B cell (primary cell): ENCODE measurements at regions not wholly inside any gene's neighbourhood (a gene's known extent, or its start where the extent isn't known, plus 50 kb on each side); places are given as distances from the start of the nearest gene placed in this dataset.

Experiments
- ATAC-seq: fragments of 200-7000 bp; cut with Tn5 transposase; one replicate; pipeline ENCODE4 v1.10.0; 2021; ENCODE audit warnings: low read depth, mild to moderate bottlenecking, moderate number of reproducible peaks, moderate library complexity
- CTCF ChIA-PET: fragments of 350-600 bp; sonication (Branson Sonifier 250); formaldehyde crosslinking; loops from one replicate; lab custom pipeline; 2021; ENCODE audit warnings: antibody characterized with exemption, inconsistent platforms; lab: Charles Lee
- POLR2A ChIA-PET: fragments of 350-600 bp; sonication (Branson Sonifier 250); formaldehyde crosslinking; loops from one replicate; lab custom pipeline; 2021; ENCODE audit warnings: antibody characterized with exemption; lab: Charles Lee
- DNase-seq: peaks from one replicate; pipeline ENCODE4 v3.0.0; 2013
- H2AFZ ChIP-seq: 2 replicates; pipeline ENCODE4 v1.6.1; 2012; ENCODE audit warnings: mild to moderate bottlenecking, low read depth, low read length; ENCODE audit not compliant: insufficient read depth, poor library complexity, severe bottlenecking
- H3K27ac ChIP-seq, 2 donors: 1 replicate in 1 of 2; 2 replicates in 1 of 2; pipeline ENCODE4 v1.5.1; 2012 to 2013; ENCODE audit warnings: low read length in 2 of 2, mild to moderate bottlenecking in 2 of 2, moderate library complexity in 1 of 2
- H3K27me3 ChIP-seq, 4 experiments: fragments of 200-600 bp in 1 of 4; sonication (generic) in 1 of 4; replicated peaks in 1 of 4; 1 replicate in 2 of 4; 2 replicates in 2 of 4; pipeline versions ENCODE4 v1.6.1 to v1.7.0; 2013 to 2016; ENCODE audit warnings: low read length in 3 of 4, mild to moderate bottlenecking in 2 of 4, mixed read lengths in 1 of 4, moderate library complexity in 1 of 4; ENCODE audit not compliant: insufficient read depth in 4 of 4, control insufficient read depth in 3 of 4; ENCODE audit errors: control extremely low read depth in 1 of 4
- H3K36me3 ChIP-seq, 2 experiments: replicated peaks in 1 of 2; 1 replicate in 1 of 2; 2 replicates in 1 of 2; pipeline versions ENCODE4 v1.6.1 to v1.7.1; 2013; ENCODE audit warnings: low read length in 1 of 2; ENCODE audit not compliant: insufficient read depth in 2 of 2, control insufficient read depth in 1 of 2; ENCODE audit errors: control extremely low read depth in 1 of 2, extremely low read depth in 1 of 2
- H3K4me1 ChIP-seq, 2 donors: fragments of 200-600 bp in 1 of 2; sonication (generic) in 1 of 2; 1 replicate in 1 of 2; 2 replicates in 1 of 2; pipeline versions ENCODE4 v1.5.1 to v1.6.1; 2013 to 2017; ENCODE audit warnings: low read length in 2 of 2; ENCODE audit not compliant: control insufficient read depth in 2 of 2, insufficient read depth in 2 of 2
- H3K4me2 ChIP-seq: replicated peaks from 2 replicates; pipeline ENCODE3; 2012; ENCODE audit warnings: mild to moderate bottlenecking, low read depth, low read length; ENCODE audit not compliant: poor library complexity, severe bottlenecking
- H3K4me3 ChIP-seq, 5 experiments: fragments of 200-600 bp in 1 of 5; sonication (generic) in 1 of 5; 1 replicate in 3 of 5; 2 replicates in 2 of 5; pipeline versions ENCODE4 v1.5.1 to v1.7.0; 2011 to 2016; ENCODE audit warnings: low read length in 4 of 5, mild to moderate bottlenecking in 4 of 5, low read depth in 2 of 5, control low read depth in 1 of 5, moderate library complexity in 1 of 5; ENCODE audit not compliant: insufficient read depth in 1 of 5; ENCODE audit errors: control extremely low read depth in 1 of 5, extremely low read depth in 1 of 5
- H3K79me2 ChIP-seq: fragments of 200-600 bp; sonication (generic); one replicate; pipeline ENCODE4 v1.6.0; 2016; ENCODE audit warnings: low read length; ENCODE audit not compliant: control insufficient read depth, insufficient read depth
- H3K9ac ChIP-seq: fragments of 200-600 bp; sonication (generic); 2 replicates; pipeline ENCODE4 v1.6.1; 2017; ENCODE audit warnings: mild to moderate bottlenecking, low read length, moderate library complexity
- H3K9me3 ChIP-seq, 3 donors: one replicate each; pipeline versions ENCODE4 v1.6.1 to v1.7.1; 2013; ENCODE audit warnings: low read length in 2 of 3; ENCODE audit not compliant: control insufficient read depth in 2 of 3, insufficient read depth in 1 of 3; ENCODE audit errors: control extremely low read depth in 1 of 3
- H4K20me1 ChIP-seq: 2 replicates; pipeline ENCODE4 v1.6.0; 2012; ENCODE audit warnings: mild to moderate bottlenecking, low read length; ENCODE audit not compliant: insufficient read depth, control insufficient read depth, poor library complexity, severe bottlenecking
- H3K27ac Mint-ChIP-seq: one replicate; pipeline ENCODE4 v1.8.0; 2021; ENCODE audit warnings: mixed read lengths
- H3K27me3 Mint-ChIP-seq: one replicate; pipeline ENCODE4 v1.8.0; 2021; ENCODE audit warnings: mixed read lengths
- H3K4me1 Mint-ChIP-seq: one replicate; pipeline ENCODE4 v1.8.0; 2021; ENCODE audit warnings: mixed read lengths
- H3K4me3 Mint-ChIP-seq: one replicate; pipeline ENCODE4 v1.8.0; 2021; ENCODE audit warnings: mixed read lengths
- H3K9me3 Mint-ChIP-seq: one replicate; pipeline ENCODE4 v1.8.0; 2022; ENCODE audit warnings: mixed read lengths; ENCODE audit not compliant: insufficient read depth
- EZH2 ChIP-seq: IDR thresholded peaks from 2 replicates; pipeline ENCODE4 v1.6.1; 2012; ENCODE audit warnings: borderline replicate concordance, low read depth, mild to moderate bottlenecking, moderate library complexity, low read length; ENCODE audit not compliant: insufficient read depth, poor library complexity, severe bottlenecking
- WGBS: methylation state at CpG from one replicate; pipeline ENCODE4 v1.1.5; 2013; ENCODE audit warnings: missing lambda C conversion rate; ENCODE audit not compliant: insufficient coverage; 5-methylcytosine and 5-hydroxymethylcytosine counted together
- intact Hi-C: fragments of 100-400 bp; cut with micrococcal nuclease; formaldehyde crosslinking; loops from one replicate; pipeline ENCODE4 v1.10.0; 2022
- TF ChIP-seq, protein P1 (sequence below): fragments of 200-600 bp; IDR thresholded peaks from one replicate; pipeline ENCODE4 v1.8.0; 2022; ENCODE audit warnings: antibody characterized with exemption, mild to moderate bottlenecking

- H3K27me3 Mint-ChIP-seq: peaks cover 15% of the 10 kb centered on the region
- no peak overlapping the region for H3K27ac Mint-ChIP-seq
Observed at GRCh38 chr6:2477250-2477649, 231.8 kb upstream of the GMDS start.

GRCh38 chr6:2476376-2476775, 231.0 kb upstream of the GMDS start:
- peaks cover 15% of the 10 kb centered on the region for H3K27me3 Mint-ChIP-seq
- Histone ChIP-seq H3K9ac (no peak overlapping the region), H3K4me3 (no peak overlapping the region), H3K9me3 (no peaks in the 10 kb centered on the region), H3K36me3 (no peaks in the 10 kb centered on the region), H3K79me2 (no peaks in the 10 kb centered on the region), H4K20me1 (no peaks in the 10 kb centered on the region), H3K4me2 (no peak overlapping the region), H3K4me1 (no peaks in the 10 kb centered on the region), H2AFZ (no peak overlapping the region), H3K27me3 (peaks cover 0 to 2% (median 0%) of the 10 kb centered on the region in 4 experiments), H3K27ac (no peak overlapping the region)
- no peaks in the 10 kb centered on the region for H3K9me3 Mint-ChIP-seq
- H3K4me1 Mint-ChIP-seq: no peaks in the 10 kb centered on the region
- intact Hi-C loops: no loop called here
- no peak for ATAC-seq
- DNase-seq: no peak
- ChIA-PET CTCF (no interaction called here), POLR2A (no interaction called here)
- TF ChIP-seq EZH2: no peak
- TF ChIP-seq, protein P1, sequence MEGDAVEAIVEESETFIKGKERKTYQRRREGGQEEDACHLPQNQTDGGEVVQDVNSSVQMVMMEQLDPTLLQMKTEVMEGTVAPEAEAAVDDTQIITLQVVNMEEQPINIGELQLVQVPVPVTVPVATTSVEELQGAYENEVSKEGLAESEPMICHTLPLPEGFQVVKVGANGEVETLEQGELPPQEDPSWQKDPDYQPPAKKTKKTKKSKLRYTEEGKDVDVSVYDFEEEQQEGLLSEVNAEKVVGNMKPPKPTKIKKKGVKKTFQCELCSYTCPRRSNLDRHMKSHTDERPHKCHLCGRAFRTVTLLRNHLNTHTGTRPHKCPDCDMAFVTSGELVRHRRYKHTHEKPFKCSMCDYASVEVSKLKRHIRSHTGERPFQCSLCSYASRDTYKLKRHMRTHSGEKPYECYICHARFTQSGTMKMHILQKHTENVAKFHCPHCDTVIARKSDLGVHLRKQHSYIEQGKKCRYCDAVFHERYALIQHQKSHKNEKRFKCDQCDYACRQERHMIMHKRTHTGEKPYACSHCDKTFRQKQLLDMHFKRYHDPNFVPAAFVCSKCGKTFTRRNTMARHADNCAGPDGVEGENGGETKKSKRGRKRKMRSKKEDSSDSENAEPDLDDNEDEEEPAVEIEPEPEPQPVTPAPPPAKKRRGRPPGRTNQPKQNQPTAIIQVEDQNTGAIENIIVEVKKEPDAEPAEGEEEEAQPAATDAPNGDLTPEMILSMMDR: no peak
- WGBS: 84% methylated on average over 4 of the region's 4 CpGs
- H3K4me3 Mint-ChIP-seq: no peak overlapping the region
- H3K27ac Mint-ChIP-seq: no peak overlapping the region

More at GRCh38 chr6:2477250-2477649, 231.8 kb upstream of the GMDS start:
- intact Hi-C loops: no loop called here
- Mint-ChIP-seq H3K4me3 (no peak overlapping the region), H3K4me1 (no peaks in the 10 kb centered on the region), H3K9me3 (no peaks in the 10 kb centered on the region)
- Histone ChIP-seq H3K9me3 (peaks cover 0 to 3% (median 1%) of the 10 kb centered on the region in 3 donors), H4K20me1 (no peaks in the 10 kb centered on the region), H3K27ac (no peak overlapping the region), H3K4me1 (no peaks in the 10 kb centered on the region), H3K4me2 (no peak overlapping the region), H3K79me2 (no peaks in the 10 kb centered on the region), H3K27me3 (no peaks in the 10 kb centered on the region), H3K4me3 (no peak overlapping the region), H3K36me3 (no peaks in the 10 kb centered on the region), H2AFZ (no peak overlapping the region), H3K9ac (no peak overlapping the region)
- ATAC-seq: no peak
- TF ChIP-seq, protein P1: no peak
- TF ChIP-seq EZH2: no peak
- POLR2A ChIA-PET: no interaction called here
- DNase-seq: no peak
- no CpG with 5 or more reads among the region's 1 CpG for whole genome bisulfite sequencing
- CTCF ChIA-PET: no interaction called here
